Lower leg skin (tissue), 4 donors: ENCODE measurements at regions not wholly inside any gene's neighbourhood (a gene's known extent, or its start where the extent isn't known, plus 50 kb on each side); places are given as distances from the start of the nearest gene placed in this dataset.

Source experiments
- DNase-seq, 2 donors: peaks; one replicate each; pipeline ENCODE4 v3.0.0-alpha.2; 2019; ENCODE audit warnings: low spot score in 2 of 2
- H3K4me3 ChIP-seq: fragments of 200-600 bp; sonication (generic); 2 replicates; pipeline ENCODE4 v1.5.1; 2017; ENCODE audit warnings: mild to moderate bottlenecking, low read depth; ENCODE audit not compliant: poor library complexity, severe bottlenecking
- CTCF ChIP-seq, 3 donors: fragments of 450-650 bp; IDR thresholded peaks; one replicate each; pipeline ENCODE4 v1.5.1; 2016; ENCODE audit warnings: antibody characterized with exemption in 3 of 3, mild to moderate bottlenecking in 3 of 3, moderate library complexity in 2 of 3
- POLR2A ChIP-seq, 2 donors: fragments of 450-650 bp; IDR thresholded peaks; one replicate each; pipeline ENCODE4 v1.6.1; 2016 to 2017; ENCODE audit warnings: antibody characterized with exemption in 2 of 2, mild to moderate bottlenecking in 1 of 2, moderate library complexity in 1 of 2
- WGBS, 2 donors: methylation state at CpG; one replicate each; pipeline ENCODE4 v1.1.5; 2018; 5-methylcytosine and 5-hydroxymethylcytosine counted together
- intact Hi-C: fragments of 100-400 bp; cut with DNase I; formaldehyde crosslinking; loops from one replicate; pipeline ENCODE4 v1.15.0; 2023; ENCODE audit warnings: low total_unique reads

GRCh38 chr15:87752250-87752951 is 504.1 kb downstream of the NTRK3 start:
- no peak for TF ChIP-seq CTCF (IDR thresholded peaks at IDR 0.05)
- no peak for TF ChIP-seq POLR2A (IDR thresholded peaks at IDR 0.05)
- WGBS, 2 donors: 23 to 29% methylated on average over 5 of the region's 5 CpGs
- intact Hi-C loops: no loop called here
- H3K4me3 ChIP-seq: no peak overlapping the region
- DNase-seq: no peak

GRCh38 chr15:87748483-87748882 is 508.1 kb downstream of the NTRK3 start:
- intact Hi-C loops: no loop called here
- 88 to 91% methylated on average over 8 of the region's 8 CpGs for WGBS, 2 donors
- DNase-seq: no peak
- TF ChIP-seq POLR2A (IDR thresholded peaks at IDR 0.05) (no peak), CTCF (IDR thresholded peaks at IDR 0.05) (no peak)
- no peak overlapping the region for H3K4me3 ChIP-seq

GRCh38 chr15:87747087-87747486 is 509.5 kb downstream of the NTRK3 start:
- no peak overlapping the region for H3K4me3 ChIP-seq
- 52 to 60% methylated on average over 1 of the region's 1 CpG for WGBS, 2 donors
- TF ChIP-seq CTCF (IDR thresholded peaks at IDR 0.05) (no peak), POLR2A (IDR thresholded peaks at IDR 0.05) (no peak)
- intact Hi-C loops: no loop called here
- no peak for DNase-seq

GRCh38 chr15:87746333-87746732 is 510.2 kb downstream of the NTRK3 start:
- H3K4me3 ChIP-seq: no peak overlapping the region
- intact Hi-C loops: no loop called here
- TF ChIP-seq CTCF (IDR thresholded peaks at IDR 0.05): no peak
- TF ChIP-seq POLR2A (IDR thresholded peaks at IDR 0.05): no peak
- no peak for DNase-seq

- no peak for DNase-seq
- intact Hi-C loops: no loop called here
- WGBS, 2 donors: 78 to 83% methylated on average over 2 of the region's 2 CpGs
- no peak overlapping the region for H3K4me3 ChIP-seq
- no peak for TF ChIP-seq POLR2A (IDR thresholded peaks at IDR 0.05)
- no peak for TF ChIP-seq CTCF (IDR thresholded peaks at IDR 0.05)
Observed at GRCh38 chr15:87744815-87745214, 511.7 kb downstream of the NTRK3 start.

- H3K4me3 ChIP-seq: no peak overlapping the region
- WGBS, 2 donors: 57 to 60% methylated on average over 3 of the region's 3 CpGs
- intact Hi-C loops: no loop called here
- no peak for DNase-seq
- no peak for TF ChIP-seq POLR2A (IDR thresholded peaks at IDR 0.05)
- TF ChIP-seq CTCF (IDR thresholded peaks at IDR 0.05): no peak
Observed at GRCh38 chr15:87743562-87743961, 513.0 kb downstream of the NTRK3 start.
